Stimulated activated CD4-positive, alpha-beta T cell treated with anti-CD3 and anti-CD28 coated beads, Interleukin-4, amount 100 ng/mL, for 1 hour (primary cell): ENCODE measurements at regions not wholly inside any gene's neighbourhood (a gene's known extent, or its start where the extent isn't known, plus 50 kb on each side); places are given as distances from the start of the nearest gene placed in this dataset.

Experiments used
- DNase-seq: peaks from one replicate; pipeline ENCODE4 v3.0.0-alpha.2; 2020

DNA sequence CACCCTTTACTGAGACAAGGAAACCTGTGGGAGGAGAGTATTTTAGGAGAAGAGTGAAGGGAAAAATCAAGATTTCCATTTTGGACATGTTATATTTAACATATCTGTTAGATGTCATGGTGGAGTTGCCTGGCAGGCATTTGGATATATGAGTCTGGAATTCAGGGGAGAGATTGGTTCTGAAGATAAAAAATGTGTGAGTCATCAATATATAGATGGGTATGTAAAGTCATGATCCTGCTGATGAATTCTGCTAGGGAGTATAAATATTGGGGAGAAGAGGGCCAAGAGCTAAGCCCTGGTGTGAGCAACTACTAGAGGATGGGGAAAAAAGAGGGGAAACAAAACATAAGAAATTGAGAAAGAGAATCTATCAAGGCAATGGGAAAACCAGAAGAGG lies 151.3 kb upstream of the SOX9 start:
- DNase-seq: no peak

DNA sequence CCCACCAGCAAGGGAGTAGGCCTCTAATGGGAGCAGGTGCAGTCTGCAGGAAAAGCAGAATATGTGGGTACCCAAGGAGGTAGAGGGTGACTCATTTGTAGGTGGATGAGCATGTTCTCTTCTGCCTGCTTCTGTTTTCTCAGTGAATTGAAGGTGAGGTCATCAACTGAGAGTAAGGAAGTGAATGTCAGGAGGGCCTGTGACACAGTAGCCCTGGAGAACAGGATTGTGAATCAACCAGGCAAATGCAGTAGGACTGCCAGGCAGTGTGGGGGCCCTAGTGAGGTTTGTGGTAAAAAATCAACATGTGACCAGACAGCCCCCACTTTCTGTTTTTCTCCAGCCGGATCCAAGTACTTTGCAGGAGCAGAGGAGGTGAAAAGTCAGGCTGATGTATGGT lies 150.5 kb upstream of the SOX9 start:
- no peak for DNase-seq

DNA sequence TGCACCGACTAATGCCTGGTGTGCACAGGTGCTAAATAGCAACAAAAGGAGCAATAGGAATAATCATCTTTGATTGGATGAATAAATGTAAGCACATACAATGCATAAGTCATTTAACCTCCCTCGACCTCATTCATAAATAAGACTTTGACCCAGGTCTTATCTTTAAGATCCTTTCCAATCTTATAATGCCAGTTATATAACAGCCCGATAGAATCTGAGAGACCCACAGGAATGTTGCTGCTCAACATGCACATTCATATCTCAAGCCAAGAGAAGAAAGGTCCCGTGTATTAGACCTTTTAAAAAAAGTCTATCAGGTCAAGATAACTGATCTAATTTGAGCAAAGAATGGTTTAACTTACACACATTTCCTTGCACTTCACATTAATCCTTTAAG lies 146.8 kb upstream of the SOX9 start:
- no peak for DNase-seq

DNA sequence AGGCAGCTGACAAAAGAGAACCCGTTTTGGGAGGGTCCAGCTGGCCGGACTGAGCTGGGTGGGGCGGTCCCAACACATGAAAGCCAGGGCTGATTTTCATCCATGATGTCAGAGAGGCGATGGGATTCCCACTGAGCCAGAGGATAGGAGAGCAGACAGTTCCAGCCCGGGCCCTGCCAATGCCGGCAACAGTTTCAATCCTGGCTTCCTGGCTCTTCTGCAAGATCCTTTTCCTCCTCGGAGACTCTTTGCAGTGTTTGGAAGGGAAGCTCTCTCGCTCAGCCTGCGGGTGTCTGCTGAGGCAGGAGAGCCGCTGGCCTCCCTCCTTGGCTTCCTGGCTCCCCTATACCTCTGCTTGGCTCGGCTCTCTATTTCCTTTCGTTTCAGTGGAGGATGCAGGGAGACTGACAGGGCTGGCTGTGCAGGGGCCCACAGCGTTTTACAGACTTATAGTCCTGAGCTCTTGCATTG lies 145.5 kb upstream of the SOX9 start:
- DNase-seq: no peak

DNA sequence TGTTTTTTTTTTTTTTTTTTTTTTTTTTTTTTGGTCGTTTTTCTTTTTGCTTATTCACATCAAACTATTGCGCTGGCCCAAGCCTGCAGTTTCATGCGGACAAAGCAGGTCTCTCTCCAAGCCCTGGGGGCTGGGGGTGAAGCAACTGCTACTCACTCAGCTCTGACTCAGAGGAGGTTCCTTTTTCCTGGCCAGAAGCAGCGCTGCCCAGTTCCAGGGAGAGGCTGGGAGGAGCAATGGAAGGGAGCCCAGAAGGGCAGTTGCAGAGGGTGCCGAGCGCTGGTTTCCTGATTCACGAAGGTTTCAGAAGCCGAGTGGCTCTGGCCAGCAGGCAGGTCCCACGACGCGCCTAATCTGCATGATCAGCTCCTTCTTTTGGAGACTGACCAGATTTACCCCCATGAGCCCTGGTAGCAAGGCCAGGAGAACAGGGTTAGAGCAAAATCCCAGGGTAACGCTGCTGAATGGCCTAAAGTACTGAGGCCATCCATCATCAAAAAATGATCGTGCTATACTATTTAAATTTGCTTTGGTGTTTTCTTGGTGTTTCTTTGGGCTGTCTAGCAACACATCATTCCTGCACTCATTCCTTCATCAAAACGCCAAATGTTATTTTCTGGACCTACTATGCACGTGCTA lies 144.7 kb upstream of the SOX9 start:
- no peak for DNase-seq

DNA sequence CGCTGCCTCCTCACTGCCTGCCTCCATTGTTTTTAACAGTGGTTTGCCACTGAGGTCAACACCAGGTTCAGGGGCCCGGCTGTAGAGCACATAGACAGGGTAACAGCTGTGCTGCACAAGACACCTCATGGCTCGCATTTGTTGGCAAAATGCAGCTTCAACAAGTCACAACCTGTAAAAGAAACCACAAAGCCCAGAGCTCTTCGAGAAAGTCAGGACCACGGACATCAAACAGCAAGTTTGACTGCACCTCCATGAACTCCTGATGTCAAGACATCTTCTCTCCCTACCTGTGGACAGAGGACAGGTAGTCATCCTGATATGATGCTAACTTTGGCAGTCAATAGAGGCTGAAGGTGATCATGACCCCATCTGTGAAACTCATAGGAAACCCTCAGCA lies 142.4 kb upstream of the SOX9 start:
- DNase-seq: no peak

DNA sequence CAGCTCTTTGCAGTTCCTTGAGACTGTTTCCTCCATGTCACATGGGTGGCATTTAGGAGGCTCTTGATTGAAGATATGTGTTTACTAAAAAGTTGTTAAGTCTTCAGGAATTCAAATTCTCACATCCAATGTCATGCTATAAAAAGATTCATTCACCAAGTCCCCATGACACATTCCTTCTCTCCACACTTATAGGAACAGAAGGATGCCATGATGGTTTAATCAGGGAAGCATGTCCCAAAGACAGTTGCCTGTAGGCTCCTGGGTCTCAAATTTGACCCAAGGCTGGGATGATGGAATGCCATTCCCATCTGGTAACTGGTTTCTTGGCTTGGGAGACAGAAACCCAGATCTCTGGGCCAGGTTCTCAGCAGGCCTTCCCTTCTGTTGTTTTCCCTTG lies 140.6 kb upstream of the SOX9 start:
- DNase-seq: no peak

DNA sequence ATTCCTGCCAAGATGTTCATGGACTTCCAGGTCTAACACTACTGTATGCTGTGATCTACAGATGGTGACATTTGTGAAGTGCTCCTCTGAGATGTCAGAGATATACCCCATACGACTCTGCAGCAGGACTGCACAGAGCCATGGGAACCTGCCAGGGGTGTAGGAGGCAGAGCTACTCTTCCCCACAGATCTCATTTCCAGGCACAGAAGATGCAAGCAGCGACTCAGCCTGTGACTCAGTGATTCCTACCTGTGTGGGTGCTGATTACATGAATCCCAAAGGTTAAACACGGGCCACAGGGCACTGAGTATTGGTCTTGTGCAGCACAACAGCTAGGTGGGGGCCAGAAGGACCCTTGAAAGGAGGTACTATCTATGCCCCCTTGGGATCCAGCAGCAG lies 137.0 kb upstream of the SOX9 start:
- DNase-seq: no peak

DNA sequence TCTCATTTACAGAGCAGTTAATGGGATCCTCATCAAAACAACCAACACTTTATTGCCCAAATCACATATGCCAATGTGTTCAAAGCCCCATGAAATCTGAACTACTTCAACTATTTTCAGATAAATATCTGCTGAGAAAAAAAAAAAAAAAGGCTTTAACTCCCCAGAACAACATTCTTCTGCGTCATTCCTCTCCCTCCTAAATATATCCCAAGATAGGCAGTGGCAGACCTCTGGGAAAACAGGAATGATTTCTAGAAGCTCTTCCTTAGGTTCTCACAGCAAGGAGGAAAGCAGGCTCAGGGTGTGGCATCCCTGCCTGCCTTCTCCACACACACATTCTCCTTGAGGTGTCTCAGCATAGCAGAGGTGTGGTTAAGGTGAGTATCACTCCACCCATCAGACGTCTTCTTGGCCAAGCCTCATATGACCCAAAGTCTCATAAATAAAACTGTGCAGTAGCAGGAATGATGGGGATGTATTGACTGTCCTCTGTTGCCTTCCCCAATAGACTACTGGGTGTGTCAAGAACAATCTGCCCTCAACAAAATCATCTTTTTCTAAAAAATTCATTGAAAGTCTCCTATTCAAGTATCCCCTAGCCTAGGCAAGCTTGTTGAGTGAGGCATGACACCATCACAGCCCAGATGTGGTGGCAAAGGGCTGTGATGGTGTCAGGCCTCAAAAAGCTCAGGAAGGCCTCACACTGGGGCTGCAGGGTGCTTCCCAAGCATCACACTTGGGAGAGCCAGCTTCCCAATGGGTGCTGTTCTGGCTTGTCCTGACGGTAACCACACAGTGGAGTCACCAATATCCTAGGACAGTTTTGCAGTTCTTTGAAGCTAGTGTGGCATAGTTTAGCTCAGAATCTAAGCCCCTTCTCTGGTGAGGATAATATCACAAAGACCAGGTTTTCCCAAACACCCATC lies 135.4 kb upstream of the SOX9 start:
- no peak for DNase-seq

DNA sequence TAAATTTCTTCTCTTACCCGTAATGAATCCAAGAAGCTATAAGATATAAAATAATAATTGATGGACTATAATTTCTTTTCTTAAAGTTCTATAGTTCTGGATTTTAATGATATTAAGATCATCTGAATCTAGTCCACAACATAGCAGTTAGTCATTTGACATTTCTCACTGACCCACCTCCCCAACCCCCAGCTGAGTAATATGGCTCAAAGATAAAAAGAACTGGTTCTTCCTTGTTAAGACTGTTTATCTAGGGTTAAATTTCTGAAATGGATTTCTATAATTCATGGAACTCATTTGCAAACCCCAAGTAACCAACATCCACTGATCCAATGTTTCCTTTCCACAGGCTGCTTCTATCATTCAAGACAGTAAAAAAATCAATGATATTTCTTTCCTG lies 133.9 kb upstream of the SOX9 start:
- DNase-seq: no peak

DNA sequence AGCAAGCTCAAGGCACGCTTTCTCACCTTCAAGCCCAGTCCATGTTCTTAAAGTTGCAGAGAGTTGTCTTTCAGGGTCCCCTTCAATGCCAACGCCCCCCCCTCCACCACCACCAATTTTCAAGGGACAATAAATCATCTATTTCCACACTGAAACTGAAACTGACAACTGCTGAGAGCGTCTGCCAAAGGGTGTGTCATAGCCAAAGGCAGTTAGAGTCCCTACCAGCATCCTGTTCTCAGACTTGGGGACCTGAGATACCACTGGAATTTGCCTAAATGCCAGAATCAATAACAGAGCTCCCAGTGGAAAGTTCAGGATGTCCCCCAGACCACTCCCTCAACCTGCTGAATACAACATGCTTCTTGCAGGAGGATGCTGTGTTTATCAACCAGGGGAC lies 133.2 kb upstream of the SOX9 start:
- no peak for DNase-seq

DNA sequence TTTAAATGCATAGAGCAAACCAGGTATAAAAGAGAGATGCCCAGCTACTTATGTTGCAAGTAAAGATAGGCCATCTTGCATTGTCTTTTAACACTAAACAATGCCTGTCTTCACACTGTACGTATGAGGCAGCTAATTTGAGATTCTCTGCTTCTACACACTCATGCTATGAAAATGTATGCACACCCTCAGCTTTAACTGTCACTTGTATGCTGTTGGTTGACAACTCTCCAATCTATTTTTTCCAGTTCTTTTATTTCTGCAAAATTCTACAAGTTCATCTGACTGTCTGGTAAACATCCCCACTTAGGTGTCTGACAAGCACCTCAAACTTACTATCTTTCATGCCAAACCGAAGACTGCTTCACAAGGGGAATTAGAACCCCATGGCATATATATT lies 131.7 kb upstream of the SOX9 start:
- no peak for DNase-seq

DNA sequence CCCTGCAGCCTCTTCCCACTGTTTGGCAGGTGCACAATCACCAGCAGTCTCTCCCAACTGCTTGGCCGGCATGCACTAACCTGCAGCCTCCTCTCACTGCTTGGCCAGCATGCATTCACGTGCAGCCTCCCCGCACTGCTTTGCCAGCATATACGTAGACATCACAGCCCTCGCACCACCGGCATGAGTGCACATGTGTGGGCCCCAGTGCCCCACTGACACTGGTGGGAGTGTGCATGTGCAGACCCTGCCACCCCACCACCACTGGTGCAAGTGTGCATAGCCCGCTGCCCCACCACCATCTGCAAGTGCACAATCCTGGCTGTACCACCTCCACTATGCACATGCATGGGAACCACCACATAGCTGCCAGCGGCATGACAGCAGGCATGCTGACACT lies 127.5 kb upstream of the SOX9 start:
- no peak for DNase-seq

DNA sequence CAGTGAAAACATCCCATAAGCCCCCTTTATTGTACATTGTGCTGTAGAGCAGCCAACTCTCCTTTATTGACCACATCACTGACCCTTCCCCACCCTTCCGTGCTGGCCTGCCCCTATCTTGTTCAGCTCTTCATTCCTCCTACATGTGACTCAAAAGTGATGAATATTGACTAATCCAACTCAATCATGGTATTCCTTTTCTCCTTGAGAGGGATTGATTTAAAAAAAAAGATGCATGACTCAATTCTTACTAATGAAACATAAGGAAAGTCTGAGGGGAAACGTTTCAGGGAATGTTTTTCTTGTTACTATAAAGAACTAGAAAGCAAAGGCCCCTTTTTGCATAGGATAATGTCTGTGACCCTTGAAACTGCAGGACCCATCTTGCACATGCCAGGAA lies 125.2 kb upstream of the SOX9 start:
- no peak for DNase-seq

DNA sequence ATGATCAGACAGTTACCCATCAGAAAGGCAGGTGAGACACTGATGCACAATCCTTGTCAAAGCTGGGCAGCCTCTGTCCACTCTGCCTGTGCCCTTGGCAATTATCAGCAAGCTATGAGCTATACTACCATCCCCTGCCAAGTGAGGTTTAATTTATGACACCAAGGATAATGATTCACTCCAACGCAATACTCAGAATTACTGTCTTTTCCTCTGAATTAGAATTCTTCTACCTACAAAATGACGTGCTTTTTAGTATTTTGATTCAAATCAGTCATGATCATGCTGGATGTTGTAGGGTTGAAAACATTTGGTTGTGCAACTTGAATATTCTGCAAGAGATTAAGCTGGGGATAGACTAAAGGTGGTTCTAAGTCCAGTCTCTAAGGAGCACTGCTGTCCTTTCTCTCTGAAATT lies 116.8 kb upstream of the SOX9 start:
- no peak for DNase-seq

DNA sequence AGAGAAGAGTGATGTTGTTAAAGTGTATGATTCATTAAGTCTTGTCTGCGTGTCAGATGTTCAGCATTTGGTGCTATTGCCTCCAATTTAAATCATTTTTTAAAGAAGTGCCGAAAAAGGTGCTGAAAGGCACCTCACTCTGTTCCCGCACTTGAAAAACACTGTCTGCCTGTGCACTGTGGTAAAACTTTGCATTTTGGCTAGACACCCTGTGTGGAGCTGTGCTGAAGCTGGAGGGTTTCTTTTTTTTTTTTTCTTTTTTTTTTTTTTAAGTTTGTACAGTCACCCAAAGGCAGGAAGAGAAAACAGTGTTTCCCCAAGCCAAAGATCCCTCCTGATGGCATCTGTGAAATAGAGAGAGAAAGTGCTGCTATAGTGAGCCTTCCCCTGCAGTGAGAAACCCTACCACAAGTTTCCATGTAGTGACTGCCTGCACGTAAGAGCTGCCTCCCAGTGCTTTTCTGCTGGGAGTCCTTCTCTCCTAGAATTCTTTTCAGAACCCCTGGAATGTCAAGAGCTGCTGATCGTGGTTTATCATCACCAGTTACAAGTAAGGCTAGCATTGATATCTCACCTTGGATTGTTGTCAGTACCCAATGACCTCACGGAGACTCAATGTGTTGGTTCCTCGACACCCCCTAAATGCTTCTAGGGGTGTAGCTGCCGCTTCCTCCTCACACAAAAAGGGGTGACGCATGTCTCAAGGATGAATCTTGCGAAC lies 116.0 kb upstream of the SOX9 start:
- no peak for DNase-seq

DNA sequence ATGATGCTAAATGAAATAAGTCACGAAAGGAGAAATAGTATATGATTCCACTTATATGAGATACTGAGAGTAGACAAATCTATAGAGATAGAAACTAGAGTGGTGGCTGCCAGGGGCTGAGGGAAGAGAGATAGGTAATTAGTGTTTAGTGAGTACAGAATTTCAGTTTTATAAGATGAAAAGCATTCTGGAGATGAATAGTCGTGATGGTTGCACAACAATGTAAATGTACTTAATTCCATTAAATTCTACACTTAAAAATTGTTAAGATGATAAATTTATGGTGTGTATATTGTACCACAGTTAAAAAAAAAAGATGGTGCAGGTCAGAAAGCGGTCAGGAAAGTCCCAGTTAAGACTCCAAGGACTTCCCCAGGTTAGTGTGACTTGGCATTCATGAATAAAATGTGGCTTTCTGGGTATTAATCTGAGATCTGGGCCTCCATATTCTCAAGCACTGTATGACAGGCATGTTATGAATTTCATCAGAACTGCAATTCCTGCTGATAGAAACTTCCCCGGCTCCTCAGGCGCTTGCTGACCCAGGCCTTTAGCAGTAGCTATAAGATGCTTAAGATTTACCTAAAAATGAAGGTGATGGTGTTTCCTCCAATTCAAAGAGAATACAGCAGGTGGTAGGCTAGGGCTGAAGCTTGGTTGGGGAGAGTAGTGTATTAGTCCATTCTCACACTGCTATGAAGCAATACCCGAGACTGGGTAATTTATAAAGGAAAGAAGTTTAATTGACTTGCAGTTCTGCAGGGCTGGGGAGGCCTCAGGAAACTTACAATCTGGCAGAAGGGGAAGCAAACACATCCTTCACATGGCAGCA lies 115.3 kb upstream of the SOX9 start:
- no peak for DNase-seq

DNA sequence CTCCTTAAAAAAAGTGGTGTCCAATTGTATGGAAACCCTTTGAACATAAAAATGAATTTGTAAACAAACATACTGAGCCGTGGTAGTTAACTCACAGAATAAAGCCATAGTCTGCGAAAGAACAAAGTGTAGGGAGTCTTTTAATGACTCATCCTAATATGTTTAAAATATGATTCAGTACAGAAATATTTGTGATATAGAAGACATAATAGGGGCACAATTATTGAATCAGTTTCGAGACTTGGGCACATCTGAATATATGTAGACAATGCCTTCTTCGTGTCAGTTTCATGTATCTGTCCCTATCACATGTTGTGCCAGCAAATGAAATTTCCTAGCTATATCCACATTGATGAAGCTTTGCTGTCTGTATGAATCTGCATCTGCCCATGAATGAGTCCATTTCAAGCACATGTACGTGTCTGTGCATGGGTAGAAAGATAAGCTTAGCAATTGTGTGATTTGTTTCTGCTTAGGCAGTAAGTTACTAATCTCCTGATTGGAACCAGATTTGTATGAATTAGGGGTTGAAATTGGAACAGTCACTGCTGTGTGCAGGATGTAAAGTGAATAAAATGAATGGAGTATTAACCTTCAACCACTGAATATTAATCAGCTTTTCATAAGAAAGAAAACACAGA lies 112.5 kb upstream of the SOX9 start:
- no peak for DNase-seq

DNA sequence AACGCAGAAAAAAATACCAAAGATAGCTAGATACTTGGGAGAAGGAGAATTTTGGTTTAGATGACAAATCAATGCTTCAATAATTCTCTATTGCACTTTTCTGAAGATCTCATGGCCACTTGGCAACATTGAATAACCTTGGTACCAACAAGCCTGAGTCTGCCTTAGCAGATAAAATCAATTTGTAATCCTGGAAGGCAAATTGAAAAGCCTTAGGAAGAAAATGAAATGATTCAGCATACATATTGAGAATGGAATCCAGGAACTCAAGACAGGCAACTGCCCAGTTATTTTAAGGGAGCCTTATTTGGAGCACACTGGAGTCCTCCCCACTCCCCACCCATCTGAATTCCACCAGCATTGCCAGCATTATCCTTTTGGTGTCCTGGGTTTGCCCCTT lies 109.3 kb upstream of the SOX9 start:
- DNase-seq: no peak

DNA sequence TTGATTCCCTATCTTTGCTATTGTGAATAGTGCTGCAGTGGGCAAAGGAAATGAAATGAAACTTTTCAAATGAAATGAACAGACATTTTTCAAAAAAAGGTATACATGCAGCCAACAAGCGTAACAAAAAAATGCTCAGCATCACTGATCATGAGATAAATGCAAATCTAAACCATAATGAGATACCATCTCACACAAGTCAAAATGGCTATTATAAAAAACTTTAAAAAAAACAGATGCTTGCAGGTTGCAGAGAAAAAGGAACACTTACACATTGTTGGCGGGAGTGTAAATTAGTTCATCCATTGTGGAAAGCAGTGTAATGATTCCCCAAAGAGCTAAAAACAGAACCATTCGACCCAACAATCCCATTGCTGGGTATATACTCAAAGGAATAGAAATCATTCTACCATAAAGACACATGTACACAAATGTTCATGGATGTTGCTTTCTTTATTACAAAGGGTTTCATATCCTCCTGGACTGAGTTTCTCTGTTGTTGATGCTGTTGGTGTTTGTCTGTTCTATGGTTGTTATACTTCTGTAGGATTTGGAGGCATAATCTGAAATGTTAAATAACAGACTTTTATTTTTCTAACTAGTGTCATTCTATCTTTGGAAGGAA lies 99.3 kb upstream of the SOX9 start:
- DNase-seq: no peak

DNA sequence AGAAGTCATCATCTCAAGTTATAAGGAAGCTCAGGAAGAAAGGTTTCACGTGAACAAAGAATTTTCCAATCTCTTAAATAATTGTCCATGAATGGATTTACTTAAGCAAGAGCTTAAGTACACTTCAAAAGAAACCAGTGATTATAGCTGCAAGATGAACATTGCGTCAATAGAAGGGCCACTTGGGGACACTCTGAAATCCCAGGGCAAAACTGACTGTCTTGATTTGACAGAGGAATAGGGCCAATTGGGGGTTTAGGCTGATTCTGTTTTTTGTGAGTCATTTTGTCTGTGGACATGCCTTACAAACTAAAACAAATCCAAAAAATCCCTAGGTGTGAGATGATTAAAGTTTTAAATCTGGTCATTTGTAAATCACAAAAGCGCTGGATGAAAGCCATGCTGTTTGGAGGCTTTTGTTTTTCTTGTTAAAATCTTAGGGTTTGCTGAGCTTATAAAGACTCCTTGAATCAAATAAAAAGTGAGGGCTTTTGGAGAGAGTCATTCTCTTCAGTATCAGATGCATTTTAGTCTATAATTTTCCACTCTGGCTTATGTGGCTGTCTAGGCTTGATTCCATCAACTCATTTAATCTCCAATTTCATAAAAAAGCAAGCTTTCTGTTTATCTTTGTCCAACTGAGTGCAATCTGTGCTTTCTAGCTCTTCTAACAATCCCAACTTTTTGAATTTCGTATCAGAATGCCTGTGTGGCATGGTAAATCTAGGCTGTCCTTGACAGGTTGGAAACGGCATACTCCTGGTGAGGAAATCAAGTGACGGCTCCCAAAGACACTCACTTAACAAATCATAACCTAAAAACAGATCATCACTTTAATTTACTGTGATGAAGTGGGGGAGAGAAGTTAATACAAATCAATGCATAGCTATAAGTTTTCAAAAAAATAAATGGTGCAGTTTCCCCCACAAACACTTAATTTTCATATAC lies 98.2 kb upstream of the SOX9 start:
- no peak for DNase-seq
